OCI-LY1 (cell line): ENCODE measurements at regions not wholly inside any gene's neighbourhood (a gene's known extent, or its start where the extent isn't known, plus 50 kb on each side); places are given as distances from the start of the nearest gene placed in this dataset.

Experiments
- EZH2 ChIP-seq: fragments of 200-600 bp; sonication (generic), shearing (Covaris generic); IDR thresholded peaks from 2 replicates; pipeline ENCODE4 v1.8.0; 2017; ENCODE audit warnings: borderline replicate concordance, mixed run types, mild to moderate bottlenecking, antibody characterized with exemption, low read length, moderate library complexity, mixed read lengths
- TF ChIP-seq, protein P1 (sequence below): fragments of 200-600 bp; sonication (generic), shearing (Covaris generic); IDR thresholded peaks from 2 replicates; pipeline ENCODE4 v1.5.1; 2017; ENCODE audit warnings: mild to moderate bottlenecking, antibody characterized with exemption, low read length, moderate library complexity, mixed read lengths

DNA sequence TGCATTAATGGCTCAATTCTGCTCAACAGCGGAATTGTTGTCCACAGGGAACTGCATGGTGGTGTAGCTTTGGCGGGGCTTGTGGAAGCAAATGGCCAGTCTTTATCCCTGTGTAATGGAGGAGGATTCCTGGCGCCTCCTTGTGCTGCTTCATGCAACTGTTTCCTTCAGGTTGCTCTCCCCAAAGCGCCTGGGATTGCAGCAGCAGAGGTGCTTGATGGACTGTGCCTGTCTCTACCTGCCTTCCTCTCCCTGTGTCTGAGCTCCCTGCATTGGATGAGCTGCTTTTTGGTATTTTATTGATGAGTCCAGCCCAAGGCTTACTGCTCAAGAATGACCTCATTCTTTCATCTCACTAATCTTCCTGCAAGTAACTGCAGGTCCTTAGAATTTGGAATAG is 72.9 kb upstream of the NDN start:
- TF ChIP-seq, protein P1, sequence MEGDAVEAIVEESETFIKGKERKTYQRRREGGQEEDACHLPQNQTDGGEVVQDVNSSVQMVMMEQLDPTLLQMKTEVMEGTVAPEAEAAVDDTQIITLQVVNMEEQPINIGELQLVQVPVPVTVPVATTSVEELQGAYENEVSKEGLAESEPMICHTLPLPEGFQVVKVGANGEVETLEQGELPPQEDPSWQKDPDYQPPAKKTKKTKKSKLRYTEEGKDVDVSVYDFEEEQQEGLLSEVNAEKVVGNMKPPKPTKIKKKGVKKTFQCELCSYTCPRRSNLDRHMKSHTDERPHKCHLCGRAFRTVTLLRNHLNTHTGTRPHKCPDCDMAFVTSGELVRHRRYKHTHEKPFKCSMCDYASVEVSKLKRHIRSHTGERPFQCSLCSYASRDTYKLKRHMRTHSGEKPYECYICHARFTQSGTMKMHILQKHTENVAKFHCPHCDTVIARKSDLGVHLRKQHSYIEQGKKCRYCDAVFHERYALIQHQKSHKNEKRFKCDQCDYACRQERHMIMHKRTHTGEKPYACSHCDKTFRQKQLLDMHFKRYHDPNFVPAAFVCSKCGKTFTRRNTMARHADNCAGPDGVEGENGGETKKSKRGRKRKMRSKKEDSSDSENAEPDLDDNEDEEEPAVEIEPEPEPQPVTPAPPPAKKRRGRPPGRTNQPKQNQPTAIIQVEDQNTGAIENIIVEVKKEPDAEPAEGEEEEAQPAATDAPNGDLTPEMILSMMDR = no peak
- no peak for TF ChIP-seq EZH2
